Aorta (tissue), 5 donors: ENCODE measurements at regions not wholly inside any gene's neighbourhood (a gene's known extent, or its start where the extent isn't known, plus 50 kb on each side); places are given as distances from the start of the nearest gene placed in this dataset.

ENCODE experiments used
- ATAC-seq: fragments of 200-7000 bp; cut with Tn5 transposase; one replicate; pipeline ENCODE4 v1.9.1; 2022; ENCODE audit warnings: moderate library complexity; ENCODE audit not compliant: low FRiP score
- DNase-seq, 2 donors: peaks; one replicate each; pipeline ENCODE4 v3.0.0-alpha.2; 2020
- H3K27ac ChIP-seq, 2 donors: one replicate each; pipeline ENCODE4 v1.5.1; 2013; ENCODE audit warnings: low read length in 2 of 2, mild to moderate bottlenecking in 2 of 2, moderate library complexity in 2 of 2, control low read depth in 1 of 2, inconsistent platforms in 1 of 2, low read depth in 1 of 2
- H3K27me3 ChIP-seq, 2 donors: one replicate each; pipeline ENCODE4 v1.6.1; 2013; ENCODE audit warnings: control low read depth in 1 of 2, low read length in 1 of 2, mild to moderate bottlenecking in 1 of 2, moderate library complexity in 1 of 2; ENCODE audit not compliant: insufficient read depth in 2 of 2, control insufficient read depth in 1 of 2
- H3K36me3 ChIP-seq, 2 donors: one replicate each; pipeline ENCODE4 v1.6.1; 2013; ENCODE audit warnings: control low read depth in 1 of 2, low read length in 1 of 2, mild to moderate bottlenecking in 1 of 2; ENCODE audit not compliant: insufficient read depth in 2 of 2, control insufficient read depth in 1 of 2
- H3K4me1 ChIP-seq, 2 donors: one replicate each; pipeline ENCODE4 v1.6.1; 2013; ENCODE audit warnings: low read length in 2 of 2, control low read depth in 1 of 2, mild to moderate bottlenecking in 1 of 2, moderate library complexity in 1 of 2; ENCODE audit not compliant: insufficient read depth in 2 of 2, control insufficient read depth in 1 of 2
- H3K4me3 ChIP-seq, 2 donors: one replicate each; pipeline ENCODE4 v1.5.1; 2013; ENCODE audit warnings: low read length in 2 of 2, control low read depth in 1 of 2, mild to moderate bottlenecking in 1 of 2
- H3K9me3 ChIP-seq: one replicate; pipeline ENCODE4 v1.6.1; 2013; ENCODE audit warnings: mild to moderate bottlenecking, low read length; ENCODE audit not compliant: control insufficient read depth
- WGBS, 2 donors: extraction: QIAGEN DNeasy Blood & Tissue Kit; methylation state at CpG; one replicate each; pipeline ENCODE4 v1.1.7; 2013; 5-methylcytosine and 5-hydroxymethylcytosine counted together
- intact Hi-C, 2 donors: fragments of 100-400 bp; cut with DNase I; formaldehyde crosslinking; loops; one replicate each; pipeline versions ENCODE4 v1.14.2 to v1.15.0; 2022
- donor health status: healthy with polysubstance abuse.
- donor health status: Bipolar disorder and iron deficiency.
- donor health status: DM: no; HTN: no; CAD: no.
- donor health status: DM: no; HTN: no; CAD: no.
- donor health status: DM: yes; HTN: yes; CAD: no.

- intact Hi-C loops = no loop called here
- Histone ChIP-seq H3K27ac (no peak overlapping the region), H3K4me3 (no peak overlapping the region), H3K4me1 (no peaks in the 10 kb centered on the region), H3K9me3 (no peaks in the 10 kb centered on the region), H3K36me3 (no peaks in the 10 kb centered on the region), H3K27me3 (no peaks in the 10 kb centered on the region)
- no peak for DNase-seq
- no peak for ATAC-seq
These were observed 152.2 kb downstream of the S1PR1 start for GRCh38 chr1:101388904-101389546.

- Histone ChIP-seq H3K9me3 (no peaks in the 10 kb centered on the region), H3K36me3 (no peaks in the 10 kb centered on the region), H3K27me3 (no peaks in the 10 kb centered on the region), H3K4me3 (no peak overlapping the region), H3K27ac (no peak overlapping the region), H3K4me1 (no peaks in the 10 kb centered on the region)
- intact Hi-C loops = no loop called here
- DNase-seq (no peak), ATAC-seq (no peak)
- WGBS, 2 donors = 56 to 68% methylated on average over 2 of the region's 2 CpGs
These were observed 152.7 kb downstream of the S1PR1 start for GRCh38 chr1:101389547-101389929.

DNA sequence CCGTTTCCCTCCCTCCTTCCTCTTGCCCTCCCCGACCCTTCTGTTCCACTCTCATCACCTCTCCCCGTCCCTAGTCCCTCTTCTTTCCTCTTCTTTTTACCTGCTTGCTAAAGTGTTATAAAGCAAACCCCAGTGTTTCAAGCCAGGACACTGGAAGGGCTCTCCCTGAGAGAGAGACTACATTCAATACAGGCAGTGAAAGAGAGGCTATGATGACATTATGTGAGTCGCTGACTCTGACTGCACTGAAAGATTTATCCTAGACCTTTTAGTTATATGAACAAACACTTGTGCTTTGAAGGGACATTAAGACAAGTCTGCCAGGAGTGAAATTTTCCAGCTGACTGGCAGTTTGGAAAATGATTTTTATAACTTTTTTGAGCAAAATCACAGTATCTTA is 155.7 kb downstream of the S1PR1 start:
- no peak overlapping the region for H3K4me3 ChIP-seq
- H3K9me3 ChIP-seq = no peaks in the 10 kb centered on the region
- intact Hi-C loops = no loop called here
- H3K36me3 ChIP-seq = no peaks in the 10 kb centered on the region
- no peaks in the 10 kb centered on the region for H3K4me1 ChIP-seq
- no peak for DNase-seq
- H3K27ac ChIP-seq = no peak overlapping the region
- peaks cover 0 to 2% of the 10 kb centered on the region in 2 donors for H3K27me3 ChIP-seq
- WGBS, 2 donors = 30 to 40% methylated on average over 4 of the region's 4 CpGs
- no peak for ATAC-seq

- Histone ChIP-seq H3K27ac (no peak overlapping the region), H3K36me3 (no peaks in the 10 kb centered on the region), H3K4me3 (no peak overlapping the region), H3K9me3 (no peaks in the 10 kb centered on the region), H3K4me1 (no peaks in the 10 kb centered on the region), H3K27me3 (peaks cover 0 to 2% of the 10 kb centered on the region in 2 donors)
- ATAC-seq = no peak
- WGBS, 2 donors = 67 to 74% methylated on average over 2 of the region's 2 CpGs
- intact Hi-C loops = no loop called here
- DNase-seq = no peak
These were observed 157.2 kb downstream of the S1PR1 start for GRCh38 chr1:101394041-101394440.

- H3K27ac ChIP-seq = no peak overlapping the region
- DNase-seq (no peak), ATAC-seq (no peak)
- no peaks in the 10 kb centered on the region for H3K4me1 ChIP-seq
- H3K27me3 ChIP-seq = peaks cover 0 to 2% of the 10 kb centered on the region in 2 donors
- WGBS, 2 donors = 41 to 43% methylated on average over 3 of the region's 3 CpGs
- intact Hi-C loops = no loop called here
- no peak overlapping the region for H3K4me3 ChIP-seq
- no peaks in the 10 kb centered on the region for H3K9me3 ChIP-seq
- H3K36me3 ChIP-seq = no peaks in the 10 kb centered on the region
These were observed 162.4 kb downstream of the S1PR1 start for GRCh38 chr1:101399222-101399621.

GRCh38 chr1:101406271-101406670 is 169.5 kb downstream of the S1PR1 start:
- 84 to 88% methylated on average over 4 of the region's 4 CpGs for WGBS, 2 donors
- no peaks in the 10 kb centered on the region for H3K27me3 ChIP-seq
- DNase-seq = no peak
- intact Hi-C loops = no loop called here
- ATAC-seq = no peak
- H3K36me3 ChIP-seq = no peaks in the 10 kb centered on the region
- H3K4me1 ChIP-seq = no peaks in the 10 kb centered on the region
- no peak overlapping the region for H3K27ac ChIP-seq
- no peak overlapping the region for H3K4me3 ChIP-seq
- no peaks in the 10 kb centered on the region for H3K9me3 ChIP-seq

- no peak for DNase-seq
- H3K4me3 ChIP-seq = no peak overlapping the region
- no peaks in the 10 kb centered on the region for H3K9me3 ChIP-seq
- no peaks in the 10 kb centered on the region for H3K27me3 ChIP-seq
- no peak overlapping the region for H3K27ac ChIP-seq
- WGBS, 2 donors = 39 to 55% methylated on average over 1 of the region's 1 CpG
- no peaks in the 10 kb centered on the region for H3K36me3 ChIP-seq
- no peak for ATAC-seq
- intact Hi-C loops = no loop called here
- no peaks in the 10 kb centered on the region for H3K4me1 ChIP-seq
These were observed 169.9 kb downstream of the S1PR1 start for GRCh38 chr1:101406681-101407080.

- ATAC-seq (no peak), DNase-seq (no peak)
- Histone ChIP-seq H3K36me3 (no peaks in the 10 kb centered on the region), H3K27ac (no peak overlapping the region), H3K4me1 (no peaks in the 10 kb centered on the region), H3K4me3 (no peak overlapping the region), H3K27me3 (no peaks in the 10 kb centered on the region), H3K9me3 (no peaks in the 10 kb centered on the region)
- WGBS, 2 donors = 25 to 34% methylated on average over 2 of the region's 2 CpGs
- intact Hi-C loops = no loop called here
These were observed 170.8 kb downstream of the S1PR1 start for GRCh38 chr1:101407505-101408211.
